ENCODE measurements at regions not wholly inside any gene's neighbourhood (a gene's known extent, or its start where the extent isn't known, plus 50 kb on each side); places are given as distances from the start of the nearest gene placed in this dataset.

- TF ChIP-seq, protein P1, sequence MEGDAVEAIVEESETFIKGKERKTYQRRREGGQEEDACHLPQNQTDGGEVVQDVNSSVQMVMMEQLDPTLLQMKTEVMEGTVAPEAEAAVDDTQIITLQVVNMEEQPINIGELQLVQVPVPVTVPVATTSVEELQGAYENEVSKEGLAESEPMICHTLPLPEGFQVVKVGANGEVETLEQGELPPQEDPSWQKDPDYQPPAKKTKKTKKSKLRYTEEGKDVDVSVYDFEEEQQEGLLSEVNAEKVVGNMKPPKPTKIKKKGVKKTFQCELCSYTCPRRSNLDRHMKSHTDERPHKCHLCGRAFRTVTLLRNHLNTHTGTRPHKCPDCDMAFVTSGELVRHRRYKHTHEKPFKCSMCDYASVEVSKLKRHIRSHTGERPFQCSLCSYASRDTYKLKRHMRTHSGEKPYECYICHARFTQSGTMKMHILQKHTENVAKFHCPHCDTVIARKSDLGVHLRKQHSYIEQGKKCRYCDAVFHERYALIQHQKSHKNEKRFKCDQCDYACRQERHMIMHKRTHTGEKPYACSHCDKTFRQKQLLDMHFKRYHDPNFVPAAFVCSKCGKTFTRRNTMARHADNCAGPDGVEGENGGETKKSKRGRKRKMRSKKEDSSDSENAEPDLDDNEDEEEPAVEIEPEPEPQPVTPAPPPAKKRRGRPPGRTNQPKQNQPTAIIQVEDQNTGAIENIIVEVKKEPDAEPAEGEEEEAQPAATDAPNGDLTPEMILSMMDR (conservative IDR thresholded peaks at IDR 0.05 in 1 of 2, IDR thresholded peaks at IDR 0.05 in 1 of 2; ENCODE audit: low read depth in 1 of 2, low read length in 2 of 2), result no peak
- no peak for TF ChIP-seq EZH2 (IDR thresholded peaks at IDR 0.05; ENCODE audit: low read length, missing control alignments)
Measured at GRCh38 chr9:79382458-79382857, 189.3 kb upstream of the TLE4 start.
